ENCODE measurements at regions not wholly inside any gene's neighbourhood (a gene's known extent, or its start where the extent isn't known, plus 50 kb on each side); places are given as distances from the start of the nearest gene placed in this dataset.
A peak's percentile ranks its signal among the peaks of the same experiment; 100 is the strongest.
"Not testable (repeated sequence)": the region's sequence is repeated elsewhere in the genome, so short reads cannot be mapped to it uniquely, and the experiment has no call there.

DNA sequence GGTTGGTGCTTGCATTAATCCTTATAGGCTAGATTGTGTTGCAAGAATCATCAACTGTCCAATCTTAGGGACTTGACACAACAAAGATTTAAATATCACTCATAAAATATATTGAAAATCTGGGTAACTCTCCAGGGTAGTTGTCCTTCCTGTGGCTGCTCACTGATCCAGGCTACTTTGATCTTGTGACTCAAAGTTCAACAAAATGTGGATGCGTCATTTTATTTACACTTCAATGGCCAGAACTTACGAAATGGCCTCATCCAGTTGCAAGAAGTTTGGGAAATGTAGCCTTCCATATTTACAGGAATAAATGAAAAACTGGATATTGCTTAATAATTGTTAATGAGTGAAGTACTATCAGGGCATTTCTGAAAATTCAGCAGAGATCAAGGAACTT, 235.5 kb upstream of the ACTBL2 start:
- DNase-seq (ENCODE audit: low read depth): no peak
- TF ChIP-seq, protein P1, sequence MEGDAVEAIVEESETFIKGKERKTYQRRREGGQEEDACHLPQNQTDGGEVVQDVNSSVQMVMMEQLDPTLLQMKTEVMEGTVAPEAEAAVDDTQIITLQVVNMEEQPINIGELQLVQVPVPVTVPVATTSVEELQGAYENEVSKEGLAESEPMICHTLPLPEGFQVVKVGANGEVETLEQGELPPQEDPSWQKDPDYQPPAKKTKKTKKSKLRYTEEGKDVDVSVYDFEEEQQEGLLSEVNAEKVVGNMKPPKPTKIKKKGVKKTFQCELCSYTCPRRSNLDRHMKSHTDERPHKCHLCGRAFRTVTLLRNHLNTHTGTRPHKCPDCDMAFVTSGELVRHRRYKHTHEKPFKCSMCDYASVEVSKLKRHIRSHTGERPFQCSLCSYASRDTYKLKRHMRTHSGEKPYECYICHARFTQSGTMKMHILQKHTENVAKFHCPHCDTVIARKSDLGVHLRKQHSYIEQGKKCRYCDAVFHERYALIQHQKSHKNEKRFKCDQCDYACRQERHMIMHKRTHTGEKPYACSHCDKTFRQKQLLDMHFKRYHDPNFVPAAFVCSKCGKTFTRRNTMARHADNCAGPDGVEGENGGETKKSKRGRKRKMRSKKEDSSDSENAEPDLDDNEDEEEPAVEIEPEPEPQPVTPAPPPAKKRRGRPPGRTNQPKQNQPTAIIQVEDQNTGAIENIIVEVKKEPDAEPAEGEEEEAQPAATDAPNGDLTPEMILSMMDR (conservative IDR thresholded peaks at IDR 0.05; ENCODE audit: low read depth, low read length): no peak
- H3K4me3 ChIP-seq (ENCODE audit: low read depth, low read length): no peak overlapping the region

DNA sequence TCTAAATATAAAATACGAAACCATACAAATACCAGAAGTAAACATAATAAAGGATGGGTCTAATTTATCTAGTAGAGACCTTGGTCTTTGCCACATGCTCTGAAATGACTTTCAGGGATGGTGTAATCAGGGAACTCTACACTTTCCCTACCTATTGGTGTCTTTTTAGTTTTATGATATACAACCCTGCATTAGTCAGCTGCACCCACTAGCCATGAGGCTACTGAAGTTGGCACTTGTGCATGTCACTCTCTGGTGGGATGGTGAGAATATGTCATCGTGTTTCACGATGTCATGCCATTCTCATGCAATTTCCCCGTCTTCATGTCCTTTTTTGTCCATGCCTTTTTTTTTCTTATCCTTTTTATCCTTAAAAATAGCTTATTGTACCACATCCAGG, 234.9 kb upstream of the ACTBL2 start:
- no peak for DNase-seq (ENCODE audit: low read depth)
- TF ChIP-seq, protein P1 (conservative IDR thresholded peaks at IDR 0.05; ENCODE audit: low read depth, low read length): no peak
- H3K4me3 ChIP-seq (ENCODE audit: low read depth, low read length): no peak overlapping the region

DNA sequence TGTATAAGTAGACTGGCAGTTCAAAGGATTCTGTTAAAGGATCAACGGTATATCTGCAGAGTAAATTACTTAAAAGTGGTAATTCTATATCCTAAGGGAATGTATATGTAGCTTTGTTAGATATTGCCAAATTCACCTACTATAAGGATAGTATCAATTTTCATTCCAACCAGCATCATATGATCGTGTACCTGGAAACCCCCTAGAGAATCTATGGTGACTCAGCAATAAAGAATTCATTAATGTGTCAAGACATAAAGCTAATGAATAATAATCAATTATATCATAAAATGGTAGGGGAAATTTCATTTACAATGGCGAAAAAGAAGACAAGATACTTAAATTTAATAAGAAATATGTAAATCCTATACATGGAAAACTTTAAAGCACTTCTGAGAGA, 234.1 kb upstream of the ACTBL2 start:
- no peak for DNase-seq (ENCODE audit: low read depth)
- no peak overlapping the region for H3K4me3 ChIP-seq (ENCODE audit: low read depth, low read length)
- TF ChIP-seq, protein P1 (conservative IDR thresholded peaks at IDR 0.05; ENCODE audit: low read depth, low read length): no peak

DNA sequence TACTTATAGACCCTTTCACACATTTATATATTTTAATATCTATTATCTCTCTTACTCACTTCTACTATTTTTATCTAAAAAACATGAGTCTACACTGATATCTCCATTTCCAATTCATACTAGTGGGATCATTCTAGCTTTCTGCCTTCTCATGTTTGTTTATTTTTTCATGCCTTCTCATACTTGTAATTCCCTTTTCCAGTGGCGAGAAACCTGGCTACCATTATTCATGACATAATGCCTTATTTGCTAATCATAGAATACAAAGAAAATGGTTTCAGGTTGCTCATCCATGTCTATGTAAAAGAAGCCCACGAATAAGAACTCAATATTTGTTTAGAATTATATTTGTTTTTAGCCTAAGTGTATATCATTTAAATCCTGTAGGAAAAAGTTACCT, 232.7 kb upstream of the ACTBL2 start:
- TF ChIP-seq, protein P1 (conservative IDR thresholded peaks at IDR 0.05; ENCODE audit: low read depth, low read length): no peak
- no peak overlapping the region for H3K4me3 ChIP-seq (ENCODE audit: low read depth, low read length)
- DNase-seq (ENCODE audit: low read depth): peak; percentile 43

DNA sequence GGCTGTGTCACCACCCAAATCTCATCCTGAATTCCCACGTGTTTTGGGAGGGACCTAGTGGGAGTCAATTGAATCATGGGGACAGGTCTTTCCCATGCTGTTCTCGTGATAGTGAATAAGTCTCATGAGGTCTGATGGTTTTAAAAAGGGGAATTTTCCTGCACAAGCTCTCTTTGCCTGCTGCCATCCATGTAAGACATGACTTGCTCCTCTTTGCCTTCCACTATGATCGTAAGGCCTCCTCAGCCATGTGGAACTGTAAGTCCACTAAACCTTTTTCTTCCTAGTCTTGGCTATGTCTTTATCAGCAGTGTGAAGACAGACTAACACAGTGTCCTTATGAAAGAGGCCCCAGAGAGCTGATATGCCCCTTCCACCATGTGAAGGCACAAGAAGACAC, 230.9 kb upstream of the ACTBL2 start:
- DNase-seq (ENCODE audit: low read depth); H3K4me3 ChIP-seq (ENCODE audit: low read depth, low read length): not testable (repeated sequence)

DNA sequence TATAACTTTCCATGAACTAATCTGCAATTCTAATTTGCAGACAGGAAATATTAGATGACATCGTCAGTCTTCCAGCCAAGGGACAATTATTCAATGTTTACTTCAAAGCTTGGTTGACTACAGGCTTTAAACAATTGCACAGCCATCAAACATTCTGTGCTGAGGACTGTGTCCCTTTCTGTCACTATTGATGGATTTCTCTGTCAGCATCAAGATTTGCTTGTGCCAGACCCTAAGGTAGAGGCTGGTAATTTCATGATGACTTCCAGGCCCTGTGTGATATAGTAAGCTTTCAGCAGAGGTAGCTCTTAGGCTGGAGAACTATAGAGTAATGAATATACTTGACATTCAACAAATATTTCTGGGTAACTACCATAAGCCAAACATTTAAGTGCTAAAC, 229.3 kb upstream of the ACTBL2 start:
- DNase-seq (ENCODE audit: low read depth): no peak
- no peak overlapping the region for H3K4me3 ChIP-seq (ENCODE audit: low read depth, low read length)
- TF ChIP-seq, protein P1 (conservative IDR thresholded peaks at IDR 0.05; ENCODE audit: low read depth, low read length): no peak

DNA sequence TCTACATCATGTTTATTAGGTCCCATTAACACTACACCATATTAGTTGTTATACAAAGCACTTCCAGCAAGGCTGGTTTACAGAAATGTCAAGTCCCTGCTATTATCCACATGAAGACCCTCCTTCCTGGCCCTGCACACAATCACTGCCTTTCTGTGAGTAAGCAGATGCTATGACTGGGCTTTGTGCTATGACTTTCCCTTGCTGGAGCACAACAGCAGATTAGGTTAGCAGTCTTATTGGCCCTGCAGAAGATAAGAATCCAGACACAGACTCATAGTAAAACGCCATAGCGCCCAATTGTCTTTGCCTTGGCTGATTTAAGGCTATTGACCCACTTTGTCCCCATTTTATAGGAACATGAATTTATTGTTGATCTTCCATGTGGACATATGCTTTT, 228.9 kb upstream of the ACTBL2 start:
- H3K4me3 ChIP-seq (ENCODE audit: low read depth, low read length): no peak overlapping the region
- TF ChIP-seq, protein P1 (conservative IDR thresholded peaks at IDR 0.05; ENCODE audit: low read depth, low read length): no peak
- no peak for DNase-seq (ENCODE audit: low read depth)

DNA sequence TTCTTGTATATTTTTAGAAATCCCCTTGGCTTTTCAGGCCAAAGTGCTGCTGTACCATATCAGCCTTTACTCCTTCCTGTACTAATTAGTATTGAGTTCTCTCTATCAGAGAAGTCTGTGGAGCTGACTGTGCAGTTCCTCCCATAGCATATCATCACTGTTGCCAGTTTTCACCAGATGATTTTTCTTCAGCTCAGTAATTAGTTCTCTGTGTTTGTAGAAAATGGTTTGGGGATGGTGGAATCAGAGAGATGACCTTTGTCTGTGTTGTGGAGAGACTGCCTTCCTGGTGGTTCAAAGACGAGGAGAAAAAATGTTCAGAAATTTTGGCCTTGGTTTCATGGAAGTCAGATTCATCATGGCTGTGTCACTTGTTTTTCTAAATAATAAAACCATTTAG, 227.5 kb upstream of the ACTBL2 start:
- TF ChIP-seq, protein P1 (conservative IDR thresholded peaks at IDR 0.05; ENCODE audit: low read depth, low read length): no peak
- H3K4me3 ChIP-seq (ENCODE audit: low read depth, low read length): no peak overlapping the region
- DNase-seq (ENCODE audit: low read depth): no peak
